Gastroesophageal sphincter (tissue), 4 donors: ENCODE measurements at regions not wholly inside any gene's neighbourhood (a gene's known extent, or its start where the extent isn't known, plus 50 kb on each side); places are given as distances from the start of the nearest gene placed in this dataset.

Source experiments
- ATAC-seq: fragments of 150-250 bp; one replicate; pipeline ENCODE4 v1.9.1; 2016; ENCODE audit warnings: mild to moderate bottlenecking, moderate library complexity
- H3K27ac ChIP-seq, 4 donors: fragments of 200-600 bp; sonication (generic) in 3 of 4; 1 replicate in 3 of 4; 2 replicates in 1 of 4; pipeline ENCODE4 v1.5.1; 2016 to 2019
- H3K27me3 ChIP-seq: fragments of 200-600 bp; sonication (generic); one replicate; pipeline ENCODE4 v1.5.1; 2019
- H3K36me3 ChIP-seq, 2 donors: fragments of 200-600 bp; sonication (generic); one replicate each; pipeline ENCODE4 v1.5.1; 2019; ENCODE audit warnings: control low read depth in 1 of 2
- H3K4me1 ChIP-seq, 3 donors: fragments of 200-600 bp; sonication (generic); 1 replicate in 2 of 3; 2 replicates in 1 of 3; pipeline ENCODE4 v1.5.1; 2016 to 2019; ENCODE audit warnings: control low read depth in 2 of 3
- H3K4me3 ChIP-seq, 2 donors: fragments of 200-600 bp; sonication (generic); one replicate each; pipeline ENCODE4 v1.5.1; 2019; ENCODE audit warnings: mild to moderate bottlenecking in 1 of 2, moderate library complexity in 1 of 2
- H3K9me3 ChIP-seq, 3 donors: fragments of 200-600 bp; sonication (generic); one replicate each; pipeline ENCODE4 v1.5.1; 2017 to 2019; ENCODE audit warnings: control low read depth in 2 of 3
- CTCF ChIP-seq, 4 experiments: fragments of 200-600 bp in 2 of 4; fragments of 450-650 bp in 2 of 4; sonication (generic) in 1 of 4; IDR thresholded peaks; one replicate each; pipeline ENCODE4 v1.5.1; 2017 to 2019; ENCODE audit warnings: antibody characterized with exemption in 4 of 4, mild to moderate bottlenecking in 2 of 4, moderate library complexity in 2 of 4
- EP300 ChIP-seq: sonication (generic); formaldehyde crosslinking; IDR thresholded peaks from one replicate; pipeline ENCODE4 v1.6.1; 2017; ENCODE audit warnings: antibody characterized with exemption, mild to moderate bottlenecking
- POLR2A ChIP-seq, 2 donors: fragments of 450-650 bp; IDR thresholded peaks; one replicate each; pipeline ENCODE4 v1.6.1; 2017; ENCODE audit warnings: antibody characterized with exemption in 2 of 2, mild to moderate bottlenecking in 2 of 2, moderate library complexity in 1 of 2
- POLR2AphosphoS5 ChIP-seq: sonication (generic); formaldehyde crosslinking; IDR thresholded peaks from one replicate; pipeline ENCODE4 v1.6.1; 2017; ENCODE audit warnings: antibody characterized with exemption
- WGBS, 2 donors: methylation state at CpG; one replicate each; pipeline ENCODE4 v1.1.5; 2018; ENCODE audit warnings: low coverage in 1 of 2; 5-methylcytosine and 5-hydroxymethylcytosine counted together

- TF ChIP-seq CTCF (IDR thresholded peaks at IDR 0.05) (no peak), POLR2A (IDR thresholded peaks at IDR 0.05) (no peak), POLR2AphosphoS5 (no peak), EP300 (no peak)
- WGBS, 2 donors = 77 to 100% methylated on average over 3 of the region's 4 CpGs
- no peaks in the 10 kb centered on the region for H3K36me3 ChIP-seq
- no peak overlapping the region for H3K27ac ChIP-seq
- H3K27me3 ChIP-seq = peaks cover 10% of the 10 kb centered on the region
- no peaks in the 10 kb centered on the region for H3K4me1 ChIP-seq
- H3K9me3 ChIP-seq = no peaks in the 10 kb centered on the region
- ATAC-seq = no peak
- H3K4me3 ChIP-seq = no peak overlapping the region
Measured at GRCh38 chr10:129385600-129385999, 81.4 kb upstream of the MGMT start.

GRCh38 chr10:129386415-129387257 is 80.4 kb upstream of the MGMT start:
- Histone ChIP-seq H3K9me3 (no peaks in the 10 kb centered on the region), H3K36me3 (no peaks in the 10 kb centered on the region), H3K27ac (no peak overlapping the region), H3K4me1 (no peaks in the 10 kb centered on the region), H3K4me3 (no peak overlapping the region), H3K27me3 (peaks cover 20% of the 10 kb centered on the region)
- 59 to 80% methylated on average over 1 to 6 of the region's 6 CpGs for WGBS, 2 donors
- TF ChIP-seq EP300 = no peak
- no peak for TF ChIP-seq CTCF (IDR thresholded peaks at IDR 0.05)
- no peak for TF ChIP-seq POLR2A (IDR thresholded peaks at IDR 0.05)
- TF ChIP-seq POLR2AphosphoS5 = no peak
- ATAC-seq = no peak

- Histone ChIP-seq H3K4me1 (no peaks in the 10 kb centered on the region), H3K9me3 (no peaks in the 10 kb centered on the region), H3K27me3 (peaks cover 26% of the 10 kb centered on the region), H3K36me3 (no peaks in the 10 kb centered on the region), H3K27ac (no peak overlapping the region), H3K4me3 (no peak overlapping the region)
- TF ChIP-seq CTCF (IDR thresholded peaks at IDR 0.05) = no peak
- TF ChIP-seq EP300 = no peak
- TF ChIP-seq POLR2A (IDR thresholded peaks at IDR 0.05) = no peak
- no peak for TF ChIP-seq POLR2AphosphoS5
- WGBS, 2 donors = no CpG with 5 or more reads among the region's 5 CpGs
- no peak for ATAC-seq
Measured at GRCh38 chr10:129387258-129387525, 79.8 kb upstream of the MGMT start.

GRCh38 chr10:129388435-129388834 is 78.6 kb upstream of the MGMT start:
- WGBS, 2 donors = 83 to 98% methylated on average over 5 to 7 of the region's 7 CpGs
- TF ChIP-seq EP300 (no peak), CTCF (IDR thresholded peaks at IDR 0.05) (no peak), POLR2AphosphoS5 (no peak), POLR2A (IDR thresholded peaks at IDR 0.05) (no peak)
- Histone ChIP-seq H3K9me3 (no peaks in the 10 kb centered on the region), H3K4me1 (no peaks in the 10 kb centered on the region), H3K4me3 (no peak overlapping the region), H3K27me3 (peaks cover 37% of the 10 kb centered on the region), H3K27ac (no peak overlapping the region), H3K36me3 (no peaks in the 10 kb centered on the region)
- ATAC-seq = no peak

- no peaks in the 10 kb centered on the region for H3K4me1 ChIP-seq
- no peaks in the 10 kb centered on the region for H3K9me3 ChIP-seq
- 67 to 88% methylated on average over 1 to 6 of the region's 6 CpGs for WGBS, 2 donors
- peaks cover 41% of the 10 kb centered on the region for H3K27me3 ChIP-seq
- TF ChIP-seq CTCF (IDR thresholded peaks at IDR 0.05) (no peak), POLR2A (IDR thresholded peaks at IDR 0.05) (no peak), POLR2AphosphoS5 (no peak), EP300 (no peak)
- H3K36me3 ChIP-seq = no peaks in the 10 kb centered on the region
- H3K4me3 ChIP-seq = no peak overlapping the region
- H3K27ac ChIP-seq = no peak overlapping the region
- ATAC-seq = no peak
Measured at GRCh38 chr10:129389194-129389593, 77.8 kb upstream of the MGMT start.
